HG03280 (cell line): ENCODE measurements at regions not wholly inside any gene's neighbourhood (a gene's known extent, or its start where the extent isn't known, plus 50 kb on each side); places are given as distances from the start of the nearest gene placed in this dataset.

Experiments
- ATAC-seq: cut with Tn5 transposase; IDR thresholded peaks from one replicate; pipeline ENCODE4 v1.9.1; 2021; ENCODE audit warnings: mild to moderate bottlenecking, moderate library complexity; ENCODE audit not compliant: unreplicated experiment

DNA sequence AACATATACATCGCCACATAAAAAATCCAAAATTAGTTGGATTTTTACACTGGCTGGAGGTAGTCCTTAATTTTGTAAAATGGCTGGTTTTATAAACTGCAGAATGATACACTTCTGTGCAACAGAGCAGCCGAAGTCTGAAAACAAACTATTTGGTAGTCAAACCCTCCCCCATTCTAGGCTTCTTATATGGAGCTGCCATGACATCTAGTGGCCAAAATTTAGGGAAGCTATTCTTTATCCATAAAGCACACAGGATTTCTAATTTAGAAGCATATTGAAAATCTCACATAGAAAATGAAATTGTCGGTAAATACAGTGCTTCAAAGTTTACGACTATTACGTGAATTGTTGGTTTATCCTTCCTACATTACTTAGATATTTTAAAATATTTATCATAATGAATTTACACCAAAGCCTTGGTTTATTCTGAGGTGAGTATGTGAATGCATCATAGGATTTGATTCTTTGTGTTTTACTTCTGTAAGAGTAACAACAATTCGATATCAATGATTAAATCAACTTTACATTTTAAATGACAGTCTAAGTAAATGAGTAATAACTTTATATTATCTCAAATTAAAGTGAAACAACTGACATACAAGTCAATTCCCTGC lies 113.4 kb upstream of the FAM241A start:
- ATAC-seq: no peak

DNA sequence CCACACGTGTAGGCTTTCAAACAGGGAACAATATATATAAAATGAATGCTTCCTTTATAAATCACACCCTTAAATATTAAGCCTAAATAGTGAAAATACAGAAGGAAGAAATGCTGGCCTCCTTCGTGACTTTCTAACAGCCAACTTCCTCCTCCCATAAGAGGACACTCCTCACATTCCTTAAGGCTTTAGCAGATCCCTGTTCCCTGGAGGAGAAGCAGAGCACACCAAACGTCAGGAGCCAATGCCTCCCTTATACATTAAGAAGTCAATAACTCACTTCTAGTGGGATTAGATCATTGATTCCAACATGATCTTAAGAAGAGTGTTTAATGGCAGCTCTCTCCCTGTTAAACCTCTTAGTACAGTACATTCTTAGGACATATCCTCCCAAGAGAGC lies 108.4 kb upstream of the FAM241A start:
- ATAC-seq: no peak

DNA sequence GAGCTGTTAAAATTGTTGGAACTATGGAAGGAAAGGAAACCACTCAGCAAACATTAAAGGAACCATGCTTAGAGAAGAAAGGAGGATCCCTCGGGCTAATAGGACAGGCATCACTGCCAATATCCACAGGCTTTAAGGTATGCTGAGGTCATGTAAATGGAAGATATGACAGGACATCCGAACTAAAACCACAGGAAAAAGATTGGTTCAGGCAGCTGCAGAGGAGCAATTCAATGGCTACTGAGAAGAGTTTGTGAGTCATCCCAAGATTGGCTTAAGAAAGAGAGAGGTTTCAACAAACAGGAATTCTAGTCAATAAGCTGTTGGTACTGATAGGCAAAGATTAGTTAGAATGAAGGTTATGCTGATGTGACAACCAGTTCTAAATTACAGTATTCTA lies 106.4 kb upstream of the FAM241A start:
- no peak for ATAC-seq

DNA sequence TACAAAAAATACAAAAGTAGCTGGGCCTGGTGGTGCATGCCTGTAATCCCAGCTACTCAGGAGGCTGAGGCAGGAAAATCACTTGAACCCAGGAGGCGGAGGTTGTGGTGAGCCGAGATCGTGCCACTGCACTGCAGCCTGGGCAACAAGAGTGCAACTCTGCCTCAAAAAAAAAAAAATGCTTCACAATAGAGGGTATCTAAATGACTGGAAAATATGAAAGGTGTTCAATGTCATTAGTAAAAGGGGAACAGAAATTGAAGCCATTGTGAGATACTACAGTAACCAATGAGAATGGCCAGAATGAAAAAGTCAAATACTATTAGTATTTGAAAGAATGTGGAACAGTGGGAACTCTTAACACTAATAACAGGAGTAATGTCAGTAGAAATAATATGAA lies 96.1 kb upstream of the FAM241A start:
- peak; percentile 71 for ATAC-seq

DNA sequence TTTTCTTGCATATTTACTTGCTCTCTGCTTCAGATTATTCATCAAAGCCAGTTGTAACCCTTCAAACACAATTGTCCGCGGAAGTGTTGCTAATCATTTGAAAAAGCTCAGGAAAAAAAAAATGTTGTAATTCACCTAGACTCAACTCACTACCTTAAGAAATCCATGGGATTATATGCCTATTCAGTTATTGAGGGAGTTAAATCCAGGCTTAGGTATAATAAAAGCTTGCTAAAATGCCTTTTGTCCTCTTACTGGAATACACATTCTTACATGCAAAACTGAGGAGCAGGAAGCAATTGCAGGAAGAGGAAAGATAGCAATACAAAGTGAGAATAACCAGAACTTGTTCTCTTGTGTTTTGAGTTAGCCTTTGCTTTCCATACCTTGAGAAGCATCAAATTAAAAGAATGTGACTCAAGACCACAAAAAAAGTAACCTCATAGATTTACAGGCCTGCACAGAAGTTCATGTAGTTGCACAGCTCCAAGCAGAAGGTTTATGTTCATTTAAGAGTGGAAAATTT lies 91.4 kb upstream of the FAM241A start:
- ATAC-seq: no peak

DNA sequence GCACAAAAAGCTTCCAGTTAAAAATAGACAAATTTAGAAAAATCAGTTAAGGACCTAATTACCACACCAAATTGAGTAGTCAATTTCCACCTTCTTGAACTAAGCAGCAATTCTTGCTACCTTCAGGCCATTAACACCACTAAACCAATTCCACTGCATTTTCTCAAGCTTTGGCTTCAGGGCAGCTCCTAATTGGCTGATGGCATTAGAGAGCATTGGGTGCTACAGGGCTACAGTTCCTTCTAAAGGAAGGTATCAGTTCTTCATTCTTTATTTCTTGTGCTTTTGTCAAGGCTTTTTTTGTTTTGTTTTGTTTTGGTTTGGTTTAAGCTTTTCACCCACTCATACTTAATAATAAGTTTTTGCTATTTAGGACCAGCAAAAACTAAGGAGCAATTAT lies 90.2 kb upstream of the FAM241A start:
- peak; percentile 61 for ATAC-seq

DNA sequence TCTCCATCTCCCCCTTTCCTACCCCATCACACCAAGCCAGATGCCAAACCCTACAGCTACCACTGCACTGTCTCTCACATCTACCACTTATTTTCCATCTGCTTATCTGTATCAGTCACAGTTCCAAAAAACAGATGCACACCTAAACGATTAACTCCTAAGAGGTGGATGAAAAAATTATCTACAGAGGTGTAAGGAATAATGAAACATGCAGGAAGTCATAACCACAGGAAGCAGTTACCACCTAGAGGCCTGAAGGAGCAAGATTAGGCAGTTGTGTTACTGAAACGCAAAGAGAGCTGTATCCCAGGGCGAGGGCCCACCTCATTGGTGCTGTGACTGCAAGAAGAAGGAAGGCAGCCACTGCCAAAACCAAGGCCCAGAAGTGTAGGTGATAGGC lies 87.8 kb upstream of the FAM241A start:
- ATAC-seq: no peak

DNA sequence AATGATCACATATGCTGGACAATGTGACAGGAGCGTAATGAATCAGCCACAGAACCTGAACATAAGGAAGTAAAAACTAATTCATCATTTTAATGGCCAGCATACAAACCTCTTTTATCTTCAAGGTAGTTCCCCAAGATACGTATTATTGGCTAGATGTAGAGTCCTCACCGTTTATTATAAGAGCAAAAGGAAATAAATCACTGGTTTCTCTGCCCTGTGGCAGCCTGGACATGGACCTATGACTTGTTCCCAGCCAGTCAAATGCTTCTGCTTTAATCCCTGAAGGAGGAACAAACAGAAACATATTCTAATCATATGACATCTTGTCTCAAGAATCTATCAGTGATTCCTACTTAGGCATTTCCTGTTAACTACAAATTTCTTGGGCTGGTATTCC lies 86.8 kb upstream of the FAM241A start:
- no peak for ATAC-seq

DNA sequence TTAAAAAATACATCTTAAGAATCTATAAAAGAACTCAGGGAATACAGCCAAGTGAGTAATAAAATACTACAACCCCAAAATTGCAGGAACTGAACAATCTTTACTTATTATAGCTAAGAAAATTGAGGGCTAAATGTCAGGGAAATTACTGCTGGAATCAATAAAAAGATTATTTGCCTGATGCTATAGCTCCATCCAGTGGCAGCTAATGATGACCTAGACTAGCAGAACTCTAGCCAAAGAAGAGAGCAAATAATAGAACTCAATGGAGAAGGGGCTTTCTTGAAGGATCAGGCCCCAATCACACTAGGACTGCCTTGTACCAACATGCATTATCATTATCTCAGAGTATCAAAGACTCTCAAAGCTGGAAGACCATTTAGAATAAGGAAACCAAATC lies 85.0 kb upstream of the FAM241A start:
- ATAC-seq: no peak

DNA sequence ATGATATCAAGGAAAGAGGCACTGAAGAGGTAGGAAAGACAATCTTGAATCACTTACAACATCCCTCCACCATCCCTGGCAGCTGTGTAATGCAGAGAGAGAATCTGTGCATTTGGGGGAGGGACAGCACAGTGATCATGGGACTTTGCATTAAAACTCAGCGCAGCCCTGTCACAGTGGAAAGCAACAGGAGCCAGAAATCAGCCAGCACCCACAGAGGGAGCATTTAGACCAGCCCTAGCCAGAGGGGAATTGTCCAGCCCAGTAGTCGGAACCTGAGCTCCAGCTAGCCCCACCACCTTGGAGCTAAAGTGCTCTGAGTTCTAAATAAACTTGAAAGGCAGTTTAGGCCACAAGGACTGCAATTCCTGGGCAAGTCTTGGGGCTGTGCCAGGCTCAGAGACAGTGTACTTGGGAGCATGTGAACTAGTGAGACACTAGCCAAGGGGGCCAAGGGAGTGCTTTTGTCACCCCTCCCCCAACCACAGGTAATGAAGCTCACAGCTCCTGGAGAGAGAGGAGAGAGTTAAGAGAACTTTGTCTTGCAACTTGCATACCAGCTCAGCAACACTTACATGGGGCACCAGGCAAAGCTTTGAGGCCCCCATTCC lies 83.9 kb upstream of the FAM241A start:
- ATAC-seq: no peak

DNA sequence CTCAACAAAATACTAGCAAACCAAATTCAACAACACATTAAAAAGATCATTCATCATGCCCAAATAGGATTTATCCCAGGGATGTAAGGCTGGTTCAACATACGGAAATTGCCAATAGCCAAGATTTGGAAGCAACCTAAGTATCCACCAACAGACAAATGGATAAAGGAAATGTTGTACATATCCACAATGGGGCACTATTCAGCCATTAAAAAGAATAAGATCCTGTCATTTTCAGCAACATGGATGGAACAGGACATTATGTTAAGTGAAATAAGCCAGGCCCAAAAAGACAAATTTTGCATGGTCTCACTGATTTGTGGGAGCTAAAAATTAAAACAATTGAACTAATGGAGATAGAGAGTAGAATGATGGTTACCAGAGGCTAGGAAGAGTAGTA lies 82.0 kb upstream of the FAM241A start:
- no peak for ATAC-seq

DNA sequence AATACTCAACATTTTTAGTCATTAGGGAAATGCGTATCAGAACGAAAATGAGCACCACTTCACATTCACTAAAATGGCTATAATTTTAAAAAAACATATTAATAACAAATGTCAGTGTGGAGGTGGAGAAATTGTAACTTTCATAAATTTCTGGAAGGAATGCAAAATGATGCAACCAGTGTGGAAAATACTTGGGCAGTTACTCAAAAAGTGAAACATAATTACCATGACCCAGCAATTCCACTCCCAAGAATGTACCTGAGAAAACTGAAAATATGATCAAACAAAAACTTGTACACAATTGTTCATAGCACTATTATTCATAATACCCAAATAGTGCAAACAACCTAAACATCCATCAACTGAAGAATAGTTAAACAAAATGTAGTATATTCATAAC lies 76.1 kb upstream of the FAM241A start:
- ATAC-seq: no peak

DNA sequence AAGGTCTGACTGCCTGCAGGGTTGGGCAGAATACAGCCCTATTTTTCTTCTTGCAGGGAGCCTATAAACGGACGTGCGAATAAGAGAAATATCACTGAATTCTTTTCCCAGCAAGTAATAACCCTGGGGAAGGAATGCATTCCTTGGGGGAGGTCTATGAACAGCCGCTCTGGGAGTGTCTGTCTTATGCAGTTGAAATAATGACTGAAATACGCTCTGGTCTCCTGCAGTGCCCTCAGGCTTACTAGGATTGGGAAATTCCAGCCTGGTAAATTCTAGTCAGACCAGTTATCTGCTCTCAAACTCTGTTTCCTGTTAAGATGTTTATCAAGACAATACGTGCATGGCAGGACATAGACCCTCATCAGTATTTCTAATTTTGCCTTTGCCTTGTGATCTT lies 72.1 kb upstream of the FAM241A start:
- ATAC-seq: no peak

DNA sequence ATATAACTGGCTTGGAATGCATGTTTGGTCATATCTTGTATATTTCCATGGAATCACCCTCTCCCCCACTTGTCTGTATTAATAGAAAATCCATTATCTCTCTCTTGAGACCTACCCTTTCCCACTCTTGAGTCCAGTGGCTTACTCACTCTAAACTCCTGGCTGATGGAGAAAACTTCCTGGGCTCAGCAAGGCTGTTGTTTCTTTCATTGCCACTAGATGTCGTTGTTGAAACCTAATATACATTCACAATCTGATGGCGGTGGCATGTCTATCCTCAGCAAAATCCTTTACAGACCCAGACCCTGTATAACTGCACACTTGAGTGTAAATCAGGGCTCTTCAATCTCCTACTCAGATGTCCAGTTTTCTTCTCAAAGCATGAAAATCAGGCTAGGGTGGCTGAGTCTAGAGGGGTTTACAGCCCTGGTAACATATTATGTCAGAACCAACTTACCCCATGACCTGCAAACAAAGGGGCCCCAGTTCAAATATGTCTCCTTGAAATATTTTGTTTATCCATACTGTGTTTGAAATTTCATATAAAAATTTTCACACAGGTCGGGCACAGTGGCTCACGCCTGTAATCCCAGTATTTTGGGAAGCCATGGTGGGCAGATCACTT lies 70.0 kb upstream of the FAM241A start:
- peak; percentile 64 for ATAC-seq

DNA sequence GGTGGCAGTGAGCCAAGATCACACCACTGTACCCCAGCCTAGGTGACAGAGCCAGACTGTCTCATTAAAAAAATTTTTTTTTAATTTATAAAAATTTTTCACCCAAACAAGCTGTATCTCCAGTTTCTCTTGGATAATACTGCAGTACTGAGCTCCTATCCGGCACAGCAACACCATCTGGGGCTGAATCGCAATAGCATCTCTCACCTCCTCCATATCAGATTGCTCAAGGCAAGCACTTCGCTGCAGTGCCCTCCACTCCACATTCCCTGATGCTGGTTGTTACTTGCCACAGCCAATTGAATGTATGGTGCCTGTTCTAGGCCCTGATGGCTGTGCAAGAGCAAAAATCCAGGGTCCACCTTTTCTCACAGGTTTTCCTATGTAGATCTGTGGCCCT lies 69.3 kb upstream of the FAM241A start:
- no peak for ATAC-seq

DNA sequence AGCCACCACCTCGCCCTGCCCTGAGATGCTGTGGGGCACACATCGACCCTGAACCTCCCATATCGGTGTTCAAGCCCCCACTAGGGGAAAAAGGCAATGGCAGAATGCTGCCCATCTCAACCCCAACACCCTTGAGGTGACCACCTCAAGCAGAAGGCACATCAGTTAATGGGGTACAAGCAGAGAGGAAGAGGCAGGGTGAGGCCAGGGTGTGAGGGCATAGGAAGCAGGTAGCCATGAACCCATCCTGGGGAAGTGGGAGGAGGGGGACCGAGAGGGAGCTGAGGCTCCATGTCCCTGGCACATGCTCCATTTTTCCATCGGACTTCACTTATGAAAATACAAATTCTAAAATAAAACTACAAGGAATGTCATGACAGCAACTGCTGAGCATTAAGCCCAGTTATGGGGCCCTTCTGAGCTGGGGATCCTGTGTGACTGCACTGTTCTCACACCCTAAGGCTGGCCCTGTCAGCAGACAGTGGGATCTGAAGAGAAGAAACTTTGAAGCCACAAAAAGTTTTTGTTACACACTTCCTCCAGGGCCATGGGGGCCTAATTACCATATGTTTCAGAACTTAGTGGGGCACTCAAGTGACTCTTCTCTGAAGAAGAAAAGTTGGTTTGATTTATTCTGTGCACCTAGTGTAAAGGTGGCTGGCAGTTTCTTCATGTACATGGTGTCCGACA lies 68.2 kb upstream of the FAM241A start:
- no peak for ATAC-seq

DNA sequence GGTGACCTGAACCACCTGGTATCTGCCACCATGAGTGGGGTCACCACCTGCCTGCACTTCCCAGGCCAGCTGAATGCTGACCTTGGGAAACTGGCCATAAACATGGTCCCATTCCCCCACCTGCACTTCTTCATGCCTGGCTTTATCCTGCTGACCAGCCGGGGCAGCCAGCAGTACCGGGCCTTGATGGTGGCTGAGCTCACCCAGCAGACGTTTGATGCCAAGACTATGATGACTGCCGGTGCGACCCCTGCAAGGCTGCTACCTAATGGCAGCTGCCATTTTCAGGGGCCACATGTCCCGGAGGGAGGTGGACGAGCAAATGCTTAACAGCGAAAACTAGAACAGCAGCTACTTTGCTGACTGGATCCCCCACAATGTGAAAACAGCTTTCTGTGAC lies 67.5 kb upstream of the FAM241A start:
- no peak for ATAC-seq

DNA sequence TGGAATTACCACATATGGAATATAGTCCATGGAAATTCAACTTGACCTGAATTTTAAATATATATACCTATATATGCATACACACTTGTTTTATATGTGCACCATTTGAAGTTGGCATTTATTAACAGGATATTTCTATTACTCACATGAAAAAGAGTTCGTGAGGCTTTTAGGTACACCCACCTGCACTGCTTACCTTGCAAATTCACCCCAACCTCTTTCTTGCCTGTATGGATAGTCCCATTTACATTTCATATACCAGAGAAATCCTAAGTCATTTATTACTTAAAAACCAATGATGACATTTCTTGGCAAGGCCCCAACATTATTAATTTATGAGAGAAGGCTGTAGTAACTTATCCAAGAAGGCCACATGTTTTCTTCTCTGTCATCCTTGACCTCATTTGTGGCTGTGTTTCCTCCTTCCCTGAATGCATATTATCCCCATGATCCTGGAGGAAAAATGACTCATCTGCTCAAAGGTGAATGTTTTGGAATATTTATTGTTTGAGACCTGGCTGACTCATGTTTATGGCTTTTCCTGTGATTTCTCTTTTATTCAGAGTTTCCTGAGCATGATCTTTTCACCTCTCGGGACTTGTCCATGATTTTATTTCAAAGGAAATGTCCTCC lies 62.2 kb upstream of the FAM241A start:
- ATAC-seq: no peak

DNA sequence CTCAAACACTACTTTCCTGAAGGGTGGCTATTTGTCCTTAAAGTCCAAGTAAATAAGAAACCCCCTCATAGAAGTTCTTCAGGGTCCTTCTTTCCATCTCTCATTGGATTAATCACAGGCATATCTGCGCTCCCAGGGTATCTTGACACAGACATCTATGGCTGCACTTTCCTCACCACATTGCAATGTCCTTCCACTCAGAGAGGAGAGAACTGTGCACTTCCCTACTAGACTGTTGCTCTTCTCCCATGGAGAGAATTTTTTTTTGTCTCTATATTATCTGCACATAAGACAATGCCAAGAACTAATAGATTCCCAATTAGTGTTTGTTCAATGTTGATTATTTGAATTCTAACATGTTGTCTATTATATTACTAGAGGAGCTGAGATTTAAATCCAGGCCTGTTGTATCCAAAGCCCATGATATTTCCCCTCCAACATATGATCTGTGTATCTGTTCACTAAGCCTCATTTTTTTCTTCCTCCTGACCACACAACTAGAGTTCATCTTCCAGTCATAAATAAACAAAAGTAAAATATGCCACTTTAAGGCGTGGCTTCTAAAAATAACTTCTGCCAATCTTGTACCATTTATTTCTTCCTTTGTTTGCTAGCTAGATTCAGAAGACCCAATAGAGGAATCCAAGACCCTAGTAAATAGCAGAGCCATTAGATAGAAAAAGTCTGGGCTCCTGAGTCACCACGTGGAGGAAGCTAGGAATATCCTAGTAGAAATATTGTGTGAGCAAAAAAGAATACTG lies 61.5 kb upstream of the FAM241A start:
- ATAC-seq: no peak

DNA sequence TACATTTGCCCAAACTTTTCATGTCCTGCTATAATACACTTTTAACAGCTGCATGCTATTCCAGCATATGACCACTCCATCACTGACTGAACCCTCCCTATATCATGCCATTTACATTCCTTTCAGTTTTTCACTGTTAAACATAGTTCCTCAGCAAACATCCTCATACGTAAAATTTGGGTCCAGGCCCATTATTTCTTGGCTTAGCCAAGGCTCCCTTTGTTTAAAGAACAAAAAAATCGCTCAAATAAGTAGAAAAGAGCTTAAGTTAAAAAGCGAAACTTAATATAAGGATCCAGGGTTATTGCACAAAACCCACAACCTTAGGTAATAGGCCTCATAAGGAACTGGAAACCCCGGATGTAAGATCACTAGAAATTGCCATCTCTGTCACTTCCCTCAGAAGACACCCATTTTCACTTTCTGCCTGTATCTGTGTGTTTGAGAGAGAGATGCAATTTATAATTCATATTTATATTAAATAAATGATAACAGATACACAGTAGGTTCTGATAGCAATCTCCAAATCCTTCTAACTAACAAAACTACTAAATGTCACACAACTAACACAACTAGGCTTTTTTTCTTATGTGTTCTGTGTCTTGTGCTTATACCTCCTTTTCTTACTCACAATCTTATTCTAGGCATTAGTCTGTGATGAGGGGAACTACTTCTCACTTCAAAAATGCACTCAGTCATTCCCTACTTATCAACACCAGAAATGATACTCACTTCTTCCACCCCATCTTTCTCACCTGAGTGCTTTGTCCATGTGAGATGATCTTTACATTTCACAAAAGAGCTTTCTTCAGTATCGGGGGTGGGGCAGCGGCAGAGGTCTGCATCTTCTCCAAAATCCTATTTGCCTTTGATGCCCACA lies 59.9 kb upstream of the FAM241A start:
- no peak for ATAC-seq
